HG03571 (cell line): ENCODE measurements at regions not wholly inside any gene's neighbourhood (a gene's known extent, or its start where the extent isn't known, plus 50 kb on each side); places are given as distances from the start of the nearest gene placed in this dataset.

ENCODE experiments used
- ATAC-seq: cut with Tn5 transposase; IDR thresholded peaks from one replicate; pipeline ENCODE4 v1.9.1; 2021; ENCODE audit not compliant: unreplicated experiment

DNA sequence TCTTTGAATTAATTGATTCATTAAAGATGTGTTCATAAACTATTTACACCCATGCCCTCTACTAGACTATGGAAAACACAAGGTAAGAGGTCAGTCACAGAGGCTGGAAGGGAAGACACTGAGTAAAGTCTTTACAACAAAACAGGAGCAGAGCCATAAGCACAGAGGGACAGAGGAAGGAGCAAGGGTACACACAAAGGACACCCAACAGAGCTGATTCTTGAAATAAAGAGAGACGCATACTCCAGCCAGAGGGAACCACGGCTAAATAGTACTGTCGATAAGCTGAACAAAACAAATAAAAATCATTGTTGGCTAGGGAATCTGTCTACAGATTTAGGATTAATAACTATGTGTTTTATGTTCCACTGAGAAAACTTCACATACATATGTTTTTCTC lies 289.2 kb downstream of the EFNB2 start:
- ATAC-seq, result no peak

DNA sequence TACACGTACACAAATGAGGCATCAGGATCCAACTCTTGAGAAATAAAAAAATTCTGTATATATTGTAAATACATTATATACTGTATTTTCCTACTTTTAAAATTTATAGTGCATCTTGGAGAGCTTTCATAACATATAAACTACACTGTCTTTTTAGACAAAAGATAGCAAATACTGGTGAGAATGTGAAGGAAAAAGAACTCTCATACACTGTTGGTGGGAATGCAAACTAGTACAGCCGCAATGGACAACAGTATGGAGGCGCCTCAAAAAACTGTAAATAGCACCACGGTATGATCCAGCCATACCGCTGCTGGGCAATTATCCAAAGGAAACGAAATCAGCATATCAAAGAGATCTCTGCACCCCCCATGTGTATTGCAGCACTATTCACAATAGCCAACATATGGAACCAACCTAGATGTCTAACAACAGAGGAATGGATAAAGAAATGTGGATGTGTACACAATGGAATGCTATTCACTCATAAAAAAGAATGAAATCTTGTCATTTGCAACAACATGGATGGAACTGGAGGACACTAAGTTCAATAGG lies 292.4 kb downstream of the EFNB2 start:
- ATAC-seq, result no peak

DNA sequence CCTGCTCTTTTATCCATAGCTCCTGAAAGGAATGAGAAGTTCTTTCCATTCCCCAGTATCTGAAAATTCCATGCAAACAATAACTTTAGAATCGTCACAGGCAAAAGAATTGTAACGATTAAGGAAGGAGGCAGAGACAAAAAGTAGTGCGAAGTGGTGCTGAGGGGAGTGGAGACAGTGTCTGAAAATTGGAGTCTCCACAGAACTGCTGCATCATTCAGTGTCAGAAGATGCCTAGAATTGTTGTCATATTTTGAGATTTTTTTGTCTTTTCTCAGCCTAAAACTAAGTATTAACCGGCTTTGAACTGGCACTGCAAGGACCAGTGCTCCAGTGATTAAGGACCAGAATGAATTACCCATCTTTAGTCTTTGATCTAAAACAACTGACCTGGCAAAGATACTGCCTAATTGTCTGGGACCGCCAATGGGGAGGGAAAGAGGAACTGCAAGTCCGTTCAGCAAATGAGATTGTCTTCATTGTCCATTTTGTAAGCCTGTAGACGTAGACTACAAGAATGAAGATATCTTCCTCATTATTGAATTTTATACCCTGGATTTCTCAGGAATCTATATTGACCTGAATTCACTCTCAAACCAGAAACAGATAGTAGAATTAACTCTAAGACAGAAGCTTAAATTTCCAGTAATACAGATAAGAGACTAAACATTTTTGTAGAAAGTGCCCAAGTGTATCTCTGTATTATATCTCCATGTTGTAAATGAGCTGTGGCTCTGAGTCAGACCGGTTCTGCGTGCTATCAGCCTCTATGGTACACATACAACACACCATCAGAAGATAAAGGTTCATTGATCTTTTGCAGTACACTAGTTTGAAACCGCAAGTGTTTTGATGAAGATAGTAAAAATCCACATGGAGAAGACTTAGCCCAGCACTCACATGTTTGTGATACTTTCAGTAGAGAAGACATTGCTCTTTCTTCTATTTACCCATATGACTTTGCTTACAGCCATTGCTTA lies 293.2 kb downstream of the EFNB2 start:
- no peak for ATAC-seq

DNA sequence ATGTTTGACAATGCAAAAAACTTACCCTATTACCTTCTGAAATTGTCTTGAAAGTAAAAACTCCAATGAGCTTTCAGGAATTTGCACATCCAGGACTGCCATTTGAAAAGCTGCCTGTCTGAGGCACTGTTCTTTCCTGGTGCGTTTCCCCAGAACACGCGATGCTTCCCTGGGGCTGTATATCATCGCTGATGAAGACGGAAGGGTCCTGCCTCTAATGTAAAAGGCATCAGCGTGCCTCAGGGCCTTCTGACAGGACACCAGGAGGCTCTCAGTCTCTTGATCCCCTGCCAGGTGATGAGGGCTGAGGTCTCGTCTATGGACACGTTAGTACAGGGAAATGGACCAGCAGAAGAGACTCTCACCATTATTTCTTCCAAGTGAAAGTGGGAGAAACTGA lies 296.8 kb downstream of the EFNB2 start:
- no peak for ATAC-seq

- no peak for ATAC-seq
These were observed 300.8 kb downstream of the EFNB2 start for GRCh38 chr13:106234636-106235035.

DNA sequence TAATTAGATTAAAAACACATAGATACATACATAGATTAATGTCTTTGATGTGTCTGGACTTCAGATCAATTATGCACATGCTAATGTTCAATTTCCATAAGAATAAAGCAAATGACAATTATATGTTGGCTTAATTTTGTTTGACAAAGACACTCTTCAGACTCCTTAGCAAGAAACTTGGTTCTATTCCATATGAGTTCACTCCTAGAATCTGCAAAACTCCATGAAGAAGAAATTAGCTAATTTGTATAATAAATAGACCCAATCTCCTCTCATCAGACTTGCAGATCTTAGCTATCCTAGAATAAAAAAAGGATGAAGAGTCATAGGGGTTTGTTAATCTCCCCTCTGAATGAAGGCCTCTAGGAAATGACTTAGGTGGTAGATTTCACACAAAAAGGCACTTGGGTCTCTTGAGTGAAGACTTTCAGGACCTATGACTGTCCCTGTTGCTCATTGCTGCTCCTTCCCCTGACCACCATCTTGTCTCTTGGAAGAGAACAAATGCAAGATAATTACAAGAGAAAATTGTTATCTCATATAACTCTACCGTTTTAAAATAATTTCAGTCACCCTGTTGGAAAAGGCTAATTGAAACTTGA lies 302.2 kb downstream of the EFNB2 start:
- ATAC-seq, result no peak

DNA sequence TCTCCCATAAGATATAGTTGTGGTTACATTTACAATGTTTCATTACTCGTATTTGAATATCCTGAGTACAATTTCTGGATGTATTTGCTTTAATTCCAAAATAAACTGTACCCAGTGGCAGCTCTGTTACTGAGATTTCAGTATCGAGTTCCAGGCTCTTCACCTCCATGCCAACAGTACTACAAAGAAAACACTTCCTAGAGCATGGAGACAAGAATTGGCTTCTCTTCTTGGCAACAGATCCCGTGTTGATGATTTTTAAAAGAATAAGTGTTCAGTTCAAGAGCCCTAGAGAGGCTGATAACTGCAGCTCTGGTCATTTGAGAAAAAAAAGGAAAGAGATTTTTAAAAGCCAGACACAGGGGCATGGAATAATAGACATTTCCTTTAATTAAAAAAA lies 302.8 kb downstream of the EFNB2 start:
- no peak for ATAC-seq

DNA sequence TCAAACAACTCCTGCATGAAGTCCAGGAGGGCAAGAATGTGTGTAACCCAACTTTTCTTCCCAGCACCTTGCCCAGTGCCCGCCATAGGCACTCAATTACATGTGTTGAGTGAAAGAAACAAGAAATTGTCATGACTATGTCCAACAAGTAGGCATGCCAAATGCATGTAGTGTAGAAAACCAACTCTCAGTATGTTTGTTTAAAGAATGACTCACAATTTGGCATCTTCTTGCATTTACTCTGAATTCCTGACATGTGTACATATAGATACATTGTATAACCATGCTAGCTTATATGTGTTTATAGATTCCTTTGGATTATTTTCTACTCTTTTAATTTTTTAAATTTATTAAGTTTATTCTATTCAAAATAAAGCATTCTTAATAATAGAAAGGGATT lies 305.0 kb downstream of the EFNB2 start:
- no peak for ATAC-seq

GRCh38 chr13:106225126-106225525 lies 310.3 kb downstream of the EFNB2 start:
- no peak for ATAC-seq

DNA sequence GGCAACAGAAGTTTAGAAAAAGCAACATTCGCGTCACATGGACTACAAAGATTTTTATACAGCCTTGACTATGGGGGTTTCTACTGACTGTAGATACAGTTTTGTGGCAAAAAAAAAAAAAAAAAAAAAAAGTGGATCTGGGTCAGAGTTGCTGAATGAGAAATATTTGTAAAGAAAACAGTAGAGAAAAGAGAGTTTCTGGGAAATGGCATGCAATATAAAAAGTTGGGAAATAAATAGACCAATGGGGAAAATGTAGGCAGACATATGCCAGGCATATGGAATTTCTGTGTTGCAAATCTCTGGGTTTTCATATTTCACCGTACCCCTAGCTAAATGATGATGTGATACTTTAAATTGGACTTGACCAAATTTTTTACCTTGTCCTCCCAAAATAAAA lies 315.3 kb downstream of the EFNB2 start:
- ATAC-seq, result no peak

GRCh38 chr13:106213028-106213757 lies 322.3 kb downstream of the EFNB2 start:
- ATAC-seq, result no peak

GRCh38 chr13:106212386-106213010 lies 323.0 kb downstream of the EFNB2 start:
- ATAC-seq, result no peak

GRCh38 chr13:106210324-106210723 lies 325.1 kb downstream of the EFNB2 start:
- no peak for ATAC-seq

GRCh38 chr13:106205871-106206270 lies 329.6 kb downstream of the EFNB2 start:
- ATAC-seq, result no peak

DNA sequence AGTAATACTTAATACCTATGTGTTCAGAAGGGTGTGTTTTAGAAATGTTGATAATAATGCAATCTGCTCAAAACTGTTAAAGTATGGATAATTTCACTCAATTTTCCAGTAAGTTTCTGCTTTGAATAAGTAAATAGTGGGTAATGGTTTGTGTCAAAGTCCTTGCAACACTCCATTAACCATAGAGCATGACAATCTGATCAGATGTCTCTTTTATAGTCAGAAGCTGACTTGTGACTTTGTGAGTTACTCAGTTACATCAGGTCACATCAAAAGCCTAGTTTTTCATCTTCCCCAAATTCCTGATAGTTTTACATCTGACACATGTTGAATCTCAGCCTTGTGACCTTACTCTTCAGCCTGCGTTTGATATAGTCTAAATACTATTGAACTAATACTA lies 338.0 kb downstream of the EFNB2 start:
- no peak for ATAC-seq

GRCh38 chr13:106187501-106188095 lies 347.9 kb downstream of the EFNB2 start:
- no peak for ATAC-seq

DNA sequence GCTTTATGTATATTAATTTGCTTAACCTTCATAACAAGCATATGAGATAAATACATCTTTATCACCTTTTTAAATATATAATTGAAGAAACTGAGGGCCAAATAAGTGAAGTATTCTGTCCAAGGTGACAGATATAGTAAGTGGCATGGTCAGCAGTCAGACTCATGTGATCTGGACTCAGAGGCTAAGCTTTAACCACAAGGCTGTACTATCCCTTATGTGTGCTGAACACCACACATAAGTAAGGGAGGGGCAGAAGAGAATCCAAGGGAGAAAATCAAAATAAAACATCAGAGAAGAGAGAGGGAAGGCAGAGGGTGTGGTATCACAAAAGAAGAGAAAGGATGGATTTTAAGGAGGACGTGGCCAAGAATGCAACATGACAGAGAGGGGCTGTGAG lies 348.4 kb downstream of the EFNB2 start:
- ATAC-seq, result no peak

- ATAC-seq, result no peak
These were observed 349.0 kb downstream of the EFNB2 start for GRCh38 chr13:106186366-106187030.

GRCh38 chr13:106184790-106185189 lies 350.7 kb downstream of the EFNB2 start:
- ATAC-seq, result no peak
